GM19351 (cell line): ENCODE measurements at regions not wholly inside any gene's neighbourhood (a gene's known extent, or its start where the extent isn't known, plus 50 kb on each side); places are given as distances from the start of the nearest gene placed in this dataset.

Experiments
- ATAC-seq: cut with Tn5 transposase; IDR thresholded peaks from one replicate; pipeline ENCODE4 v1.9.1; 2021; ENCODE audit warnings: mild to moderate bottlenecking, moderate library complexity; ENCODE audit not compliant: unreplicated experiment

GRCh38 chr21:35223480-35224156, 174.5 kb upstream of the RUNX1 start:
- no peak for ATAC-seq

- ATAC-seq = peak; percentile 47
Observed at GRCh38 chr21:35222541-35222941, 173.4 kb upstream of the RUNX1 start.

- ATAC-seq = no peak
Observed at GRCh38 chr21:35222021-35222420, 172.9 kb upstream of the RUNX1 start.

- ATAC-seq = no peak
Observed at GRCh38 chr21:35220301-35220700, 171.2 kb upstream of the RUNX1 start.

- ATAC-seq = no peak
Observed at GRCh38 chr21:35219719-35220118, 170.6 kb upstream of the RUNX1 start.

GRCh38 chr21:35219291-35219690, 170.2 kb upstream of the RUNX1 start:
- ATAC-seq = no peak

- ATAC-seq = no peak
Observed at GRCh38 chr21:35217504-35218060, 168.5 kb upstream of the RUNX1 start.

GRCh38 chr21:35216996-35217395, 167.9 kb upstream of the RUNX1 start:
- no peak for ATAC-seq

GRCh38 chr21:35215870-35216269, 166.8 kb upstream of the RUNX1 start:
- ATAC-seq = no peak

GRCh38 chr21:35212393-35213127, 163.5 kb upstream of the RUNX1 start:
- no peak for ATAC-seq

GRCh38 chr21:35211782-35212181, 162.7 kb upstream of the RUNX1 start:
- no peak for ATAC-seq

- no peak for ATAC-seq
Observed at GRCh38 chr21:35210093-35210492, 161.0 kb upstream of the RUNX1 start.

GRCh38 chr21:35208810-35209517, 159.9 kb upstream of the RUNX1 start:
- ATAC-seq = no peak

GRCh38 chr21:35208104-35208503, 159.0 kb upstream of the RUNX1 start:
- ATAC-seq = no peak

GRCh38 chr21:35207322-35207721, 158.2 kb upstream of the RUNX1 start:
- ATAC-seq = no peak

- no peak for ATAC-seq
Observed at GRCh38 chr21:35206141-35207125, 157.3 kb upstream of the RUNX1 start.

- no peak for ATAC-seq
Observed at GRCh38 chr21:35204850-35205541, 155.9 kb upstream of the RUNX1 start.

- no peak for ATAC-seq
Observed at GRCh38 chr21:35204125-35204524, 155.0 kb upstream of the RUNX1 start.

GRCh38 chr21:35203093-35203977, 154.2 kb upstream of the RUNX1 start:
- ATAC-seq = no peak
